ES-I3 (cell line): ENCODE measurements at regions not wholly inside any gene's neighbourhood (a gene's known extent, or its start where the extent isn't known, plus 50 kb on each side); places are given as distances from the start of the nearest gene placed in this dataset.

Experiments used
- H3K36me3 ChIP-seq: 2 replicates; pipeline ENCODE4 v1.6.1; 2013; ENCODE audit warnings: mild to moderate bottlenecking, low read length, control low read depth, moderate library complexity; ENCODE audit not compliant: insufficient read depth
- H3K4me1 ChIP-seq: 2 replicates; pipeline ENCODE4 v1.6.1; 2013; ENCODE audit warnings: mild to moderate bottlenecking, control low read depth, low read length; ENCODE audit not compliant: insufficient read depth
- H3K9ac ChIP-seq: 2 replicates; pipeline ENCODE4 v1.6.1; 2013; ENCODE audit warnings: low read depth, mild to moderate bottlenecking, low read length, moderate library complexity
- H3K9me3 ChIP-seq: 2 replicates; pipeline ENCODE4 v1.6.1; 2013; ENCODE audit warnings: mild to moderate bottlenecking, low read length, moderate library complexity; ENCODE audit not compliant: control insufficient read depth, insufficient read depth

- Histone ChIP-seq H3K4me1 (peaks cover 31% of the 10 kb centered on the region), H3K9me3 (no peaks in the 10 kb centered on the region), H3K9ac (no peak overlapping the region), H3K36me3 (no peaks in the 10 kb centered on the region)
Measured at GRCh38 chr12:75881920-75882319, 149.7 kb downstream of the PHLDA1 start.

DNA sequence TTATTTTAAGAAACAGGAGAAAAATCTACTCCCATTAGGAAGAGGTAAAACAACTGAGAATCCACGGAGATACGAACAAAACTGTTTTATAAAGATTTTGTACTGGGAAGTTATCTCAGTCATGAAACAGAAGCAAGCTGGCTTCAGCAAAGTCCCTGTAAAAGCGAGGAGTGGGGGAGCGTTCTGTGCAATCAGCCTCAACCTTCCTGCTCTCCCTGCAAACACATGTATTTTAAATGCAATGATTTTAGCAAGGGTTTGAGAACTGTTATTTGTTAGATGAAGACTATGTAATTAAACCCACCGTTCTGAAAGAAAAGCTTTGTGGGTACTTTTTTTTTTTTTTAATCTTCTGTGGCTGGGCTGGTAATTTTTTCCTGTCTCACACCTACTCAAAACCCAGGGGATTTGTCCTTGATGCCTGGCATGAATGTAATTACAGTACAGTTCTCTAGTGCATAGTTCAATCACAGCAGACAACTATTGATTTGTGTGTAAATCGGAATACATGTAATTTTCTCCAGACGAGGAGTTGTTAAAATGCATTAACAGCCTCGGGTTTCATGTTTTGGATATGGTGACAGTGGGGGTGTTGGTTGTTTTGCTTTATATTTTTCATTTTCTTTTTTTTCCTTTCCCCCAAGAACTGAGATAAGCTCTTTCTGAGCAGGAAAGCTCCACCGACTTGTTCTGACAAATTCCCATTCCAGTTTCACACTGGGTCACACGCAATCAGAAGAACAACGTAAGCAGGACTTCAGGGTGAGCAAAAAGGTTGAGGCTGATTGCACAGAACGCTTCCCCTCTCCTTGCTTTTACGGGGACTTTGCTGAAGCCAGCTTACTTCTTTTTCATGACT lies 153.6 kb downstream of the PHLDA1 start:
- Histone ChIP-seq H3K36me3 (no peaks in the 10 kb centered on the region), H3K9ac (no peak overlapping the region), H3K4me1 (peaks cover 30% of the 10 kb centered on the region), H3K9me3 (no peaks in the 10 kb centered on the region; the same call in 1 of the 2 replicates)

GRCh38 chr12:75876832-75877762 lies 154.5 kb downstream of the PHLDA1 start:
- Histone ChIP-seq H3K9me3 (peaks cover under 1% of the 10 kb centered on the region; the same call in 1 of the 2 replicates), H3K9ac (no peak overlapping the region), H3K4me1 (peaks cover 23% of the 10 kb centered on the region), H3K36me3 (no peaks in the 10 kb centered on the region)

DNA sequence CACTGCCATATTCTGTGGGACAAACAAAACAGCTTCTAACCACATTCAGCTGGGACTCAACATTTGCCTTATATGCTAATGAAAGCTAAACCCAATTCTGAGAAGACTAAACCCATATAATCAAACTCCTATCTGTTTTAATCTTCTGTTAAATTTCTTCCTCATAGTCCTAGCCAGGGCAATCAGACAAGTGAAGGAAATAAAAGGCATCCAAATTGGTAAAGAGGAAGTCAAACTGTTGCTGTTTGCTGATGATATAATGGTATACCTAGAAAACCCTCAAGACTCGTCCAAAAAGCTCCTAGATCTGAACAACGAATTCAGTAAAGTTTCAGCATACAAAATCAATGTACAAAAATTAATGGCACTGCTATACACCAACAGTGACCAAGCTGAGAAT lies 157.1 kb downstream of the PHLDA1 start:
- peaks cover 5% of the 10 kb centered on the region for H3K9me3 ChIP-seq
- H3K36me3 ChIP-seq, result no peaks in the 10 kb centered on the region
- no peak overlapping the region for H3K9ac ChIP-seq
- peaks cover 25% of the 10 kb centered on the region for H3K4me1 ChIP-seq

GRCh38 chr12:75872762-75873161 lies 158.8 kb downstream of the PHLDA1 start:
- Histone ChIP-seq H3K4me1 (peaks cover 16% of the 10 kb centered on the region), H3K9ac (no peak overlapping the region), H3K36me3 (no peaks in the 10 kb centered on the region), H3K9me3 (peaks cover 5% of the 10 kb centered on the region)

- H3K36me3 ChIP-seq, result no peaks in the 10 kb centered on the region
- peaks cover 7% of the 10 kb centered on the region for H3K9me3 ChIP-seq
- no peak overlapping the region for H3K9ac ChIP-seq
- H3K4me1 ChIP-seq, result peaks cover 4% of the 10 kb centered on the region; the same call in 1 of the 2 replicates
Measured at GRCh38 chr12:75870878-75871277, 160.7 kb downstream of the PHLDA1 start.

- H3K4me1 ChIP-seq, result peaks cover 4% of the 10 kb centered on the region; the same call in 1 of the 2 replicates
- no peak overlapping the region for H3K9ac ChIP-seq
- no peaks in the 10 kb centered on the region for H3K36me3 ChIP-seq
- peaks cover 8% of the 10 kb centered on the region; the same call in 1 of the 2 replicates for H3K9me3 ChIP-seq
Measured at GRCh38 chr12:75868501-75868900, 163.1 kb downstream of the PHLDA1 start.

GRCh38 chr12:75865315-75865714 lies 166.3 kb downstream of the PHLDA1 start:
- Histone ChIP-seq H3K36me3 (no peaks in the 10 kb centered on the region), H3K4me1 (no peaks in the 10 kb centered on the region), H3K9me3 (0 out of 2 replicates have a peak, but pooled peaks cover 3% of the 10 kb centered on the region), H3K9ac (no peak overlapping the region)

GRCh38 chr12:75864161-75864560 lies 167.4 kb downstream of the PHLDA1 start:
- H3K4me1 ChIP-seq, result no peaks in the 10 kb centered on the region
- no peaks in the 10 kb centered on the region for H3K36me3 ChIP-seq
- 0 out of 2 replicates have a peak, but pooled peaks cover 3% of the 10 kb centered on the region for H3K9me3 ChIP-seq
- no peak overlapping the region for H3K9ac ChIP-seq

GRCh38 chr12:75863533-75863932 lies 168.0 kb downstream of the PHLDA1 start:
- no peaks in the 10 kb centered on the region for H3K36me3 ChIP-seq
- no peak overlapping the region for H3K9ac ChIP-seq
- no peaks in the 10 kb centered on the region for H3K4me1 ChIP-seq
- 0 out of 2 replicates have a peak, but pooled peaks cover 3% of the 10 kb centered on the region for H3K9me3 ChIP-seq

DNA sequence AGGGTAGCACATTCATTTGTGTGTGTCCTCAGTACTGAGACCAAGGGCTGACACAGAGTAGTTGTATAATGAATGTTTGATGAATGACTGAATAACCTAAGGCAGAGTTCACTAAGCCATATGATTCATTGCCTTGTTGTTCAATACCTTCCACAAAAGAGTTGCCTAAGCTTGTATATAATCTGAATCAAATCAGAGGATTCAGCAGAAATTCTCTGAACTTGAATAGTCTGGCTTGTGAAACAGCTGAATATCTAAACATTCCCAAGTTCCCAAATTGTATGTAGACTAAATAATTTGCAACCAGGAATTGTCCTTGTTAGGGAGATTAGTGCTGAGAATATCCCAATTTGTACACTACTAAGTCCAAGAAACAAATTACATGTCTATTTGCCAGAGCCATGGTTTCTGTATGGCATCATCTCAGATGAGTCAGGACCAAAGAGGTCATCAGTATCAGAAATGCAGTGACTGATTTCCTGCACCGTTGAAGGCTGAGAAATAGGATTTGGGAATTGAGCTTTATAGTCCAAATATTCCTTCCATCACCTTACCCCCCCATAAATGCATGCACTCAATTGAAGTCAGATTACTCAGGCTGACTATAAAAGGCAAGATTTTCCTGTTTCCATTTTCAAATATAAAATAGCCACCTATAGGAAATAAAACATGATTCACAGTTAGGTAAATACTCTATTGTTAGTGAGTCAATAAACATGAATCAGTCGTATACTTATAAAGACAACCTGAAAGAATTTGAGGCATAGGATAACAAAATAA lies 168.7 kb downstream of the PHLDA1 start:
- Histone ChIP-seq H3K9me3 (0 out of 2 replicates have a peak, but pooled peaks cover 3% of the 10 kb centered on the region), H3K4me1 (no peaks in the 10 kb centered on the region), H3K9ac (no peak overlapping the region), H3K36me3 (no peaks in the 10 kb centered on the region)

GRCh38 chr12:75859868-75860267 lies 171.7 kb downstream of the PHLDA1 start:
- Histone ChIP-seq H3K4me1 (no peaks in the 10 kb centered on the region), H3K9ac (no peak overlapping the region), H3K9me3 (no peaks in the 10 kb centered on the region), H3K36me3 (no peaks in the 10 kb centered on the region)

DNA sequence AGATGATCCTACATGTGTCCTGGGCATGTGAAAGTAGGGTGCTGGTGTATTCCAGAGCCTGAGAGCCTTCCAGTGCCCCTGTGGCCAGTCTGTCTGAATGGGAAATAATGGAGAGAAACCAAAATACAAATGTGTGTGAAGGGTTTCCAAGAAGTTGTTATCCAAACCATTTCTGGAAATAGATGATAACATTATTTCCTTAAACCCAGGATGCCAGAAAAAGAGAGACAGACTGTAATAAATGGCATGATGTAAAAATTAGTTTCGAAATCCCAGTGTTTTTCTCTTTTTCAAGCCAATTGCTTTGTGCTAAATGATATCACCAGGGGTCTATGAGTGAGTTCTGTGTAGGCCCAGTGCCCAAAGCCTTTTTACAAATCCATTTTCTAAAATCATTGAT lies 175.3 kb downstream of the PHLDA1 start:
- Histone ChIP-seq H3K4me1 (no peaks in the 10 kb centered on the region), H3K9me3 (no peaks in the 10 kb centered on the region), H3K36me3 (no peaks in the 10 kb centered on the region), H3K9ac (no peak overlapping the region)

DNA sequence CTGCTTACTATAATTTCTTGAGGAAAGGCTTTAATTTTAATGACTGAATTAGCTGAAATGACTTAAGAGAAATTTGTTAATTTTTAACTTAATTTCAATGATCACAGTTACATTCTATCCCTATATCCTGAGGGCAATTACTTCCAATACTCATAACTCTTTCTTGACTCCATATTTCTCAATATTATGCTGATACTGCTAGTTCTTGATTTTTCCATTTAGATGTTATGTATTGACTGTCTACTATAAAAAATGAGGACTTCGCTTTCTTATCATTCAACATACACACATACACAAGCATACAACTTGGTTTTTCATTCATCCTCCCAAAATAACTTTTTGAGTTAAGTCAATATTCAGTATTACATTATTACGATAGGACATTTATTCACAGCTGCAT lies 176.2 kb downstream of the PHLDA1 start:
- no peaks in the 10 kb centered on the region for H3K36me3 ChIP-seq
- H3K9me3 ChIP-seq, result no peaks in the 10 kb centered on the region
- H3K4me1 ChIP-seq, result peaks cover 6% of the 10 kb centered on the region
- H3K9ac ChIP-seq, result no peak overlapping the region
